Sigmoid colon (tissue), 6 donors: ENCODE measurements at regions not wholly inside any gene's neighbourhood (a gene's known extent, or its start where the extent isn't known, plus 50 kb on each side); places are given as distances from the start of the nearest gene placed in this dataset.

Source experiments
- DNase-seq: peaks from one replicate; pipeline ENCODE4 v3.0.0-alpha.2; 2019
- H3K27ac ChIP-seq, 4 donors: fragments of 200-600 bp; sonication (generic); one replicate each; pipeline ENCODE4 v1.5.1; 2016 to 2019; ENCODE audit warnings: mild to moderate bottlenecking in 1 of 4
- H3K27me3 ChIP-seq, 3 donors: fragments of 200-600 bp; sonication (generic); one replicate each; pipeline ENCODE4 v1.5.1; 2019; ENCODE audit warnings: mild to moderate bottlenecking in 1 of 3
- H3K36me3 ChIP-seq, 4 donors: fragments of 200-600 bp; sonication (generic); one replicate each; pipeline ENCODE4 v1.5.1; 2016 to 2019
- H3K4me1 ChIP-seq, 4 donors: fragments of 200-600 bp; sonication (generic); one replicate each; pipeline ENCODE4 v1.5.1; 2017 to 2019
- H3K4me3 ChIP-seq, 4 donors: fragments of 200-600 bp; sonication (generic); one replicate each; pipeline ENCODE4 v1.5.1; 2017 to 2019; ENCODE audit warnings: mild to moderate bottlenecking in 2 of 4, moderate library complexity in 1 of 4
- H3K9me3 ChIP-seq, 4 donors: fragments of 200-600 bp in 3 of 4; sonication (generic) in 3 of 4; one replicate each; pipeline versions ENCODE4 v1.5.1 to v1.6.1; 2013 to 2019
- CTCF ChIP-seq, 4 experiments: fragments of 450-650 bp in 3 of 4; fragments of 200-600 bp in 1 of 4; IDR thresholded peaks; one replicate each; pipeline ENCODE4 v1.5.1; 2016 to 2019; ENCODE audit warnings: antibody characterized with exemption in 4 of 4, mild to moderate bottlenecking in 3 of 4, moderate library complexity in 2 of 4
- EP300 ChIP-seq, 4 donors: sonication (generic); formaldehyde crosslinking; IDR thresholded peaks; one replicate each; pipeline ENCODE4 v1.6.1; 2017; ENCODE audit warnings: antibody characterized with exemption in 4 of 4
- POLR2A ChIP-seq, 2 donors: fragments of 450-650 bp; IDR thresholded peaks; one replicate each; pipeline ENCODE4 v1.6.1; 2016; ENCODE audit warnings: antibody characterized with exemption in 2 of 2, mild to moderate bottlenecking in 2 of 2, moderate library complexity in 2 of 2
- POLR2AphosphoS5 ChIP-seq, 4 donors: sonication (generic); formaldehyde crosslinking; IDR thresholded peaks; one replicate each; pipeline ENCODE4 v1.6.1; 2017; ENCODE audit warnings: antibody characterized with exemption in 4 of 4
- WGBS, 2 donors: extraction: QIAGEN DNeasy Blood & Tissue Kit; methylation state at CpG; one replicate each; pipeline ENCODE4 v1.1.7; 2013; 5-methylcytosine and 5-hydroxymethylcytosine counted together
- intact Hi-C: fragments of 100-400 bp; cut with DNase I; formaldehyde crosslinking; loops from one replicate; pipeline ENCODE4 v1.15.1; 2023
- donor health status: healthy with polysubstance abuse.
- donor health status: healthy.

- no peaks in the 10 kb centered on the region for H3K27me3 ChIP-seq
- no peak overlapping the region for H3K4me3 ChIP-seq
- DNase-seq: no peak
- no peak overlapping the region for H3K27ac ChIP-seq
- no peaks in the 10 kb centered on the region for H3K9me3 ChIP-seq
- no peaks in the 10 kb centered on the region for H3K4me1 ChIP-seq
- intact Hi-C loops: no loop called here
- H3K36me3 ChIP-seq: no peaks in the 10 kb centered on the region
- TF ChIP-seq POLR2A (IDR thresholded peaks at IDR 0.05) (no peak), EP300 (IDR thresholded peaks at IDR 0.05) (no peak), CTCF (IDR thresholded peaks at IDR 0.05) (no peak), POLR2AphosphoS5 (IDR thresholded peaks at IDR 0.05) (no peak)
- 68 to 87% methylated on average over 7 of the region's 7 CpGs for WGBS, 2 donors
These were observed 127.4 kb upstream of the KRR1 start for GRCh38 chr12:75638792-75639191.

GRCh38 chr12:75636607-75637006 is 125.2 kb upstream of the KRR1 start:
- no peaks in the 10 kb centered on the region for H3K9me3 ChIP-seq
- no peak for DNase-seq
- H3K27me3 ChIP-seq: no peaks in the 10 kb centered on the region
- intact Hi-C loops: no loop called here
- H3K4me3 ChIP-seq: no peak overlapping the region
- no peaks in the 10 kb centered on the region for H3K36me3 ChIP-seq
- 69 to 80% methylated on average over 4 of the region's 4 CpGs for WGBS, 2 donors
- no peak for TF ChIP-seq POLR2AphosphoS5 (IDR thresholded peaks at IDR 0.05)
- TF ChIP-seq CTCF (IDR thresholded peaks at IDR 0.05): no peak
- TF ChIP-seq POLR2A (IDR thresholded peaks at IDR 0.05): no peak
- TF ChIP-seq EP300 (IDR thresholded peaks at IDR 0.05): no peak
- no peaks in the 10 kb centered on the region for H3K4me1 ChIP-seq
- H3K27ac ChIP-seq: no peak overlapping the region

GRCh38 chr12:75635606-75636444 is 124.4 kb upstream of the KRR1 start:
- H3K27me3 ChIP-seq: no peaks in the 10 kb centered on the region
- H3K36me3 ChIP-seq: no peaks in the 10 kb centered on the region
- H3K9me3 ChIP-seq: no peaks in the 10 kb centered on the region
- TF ChIP-seq POLR2AphosphoS5 (IDR thresholded peaks at IDR 0.05): no peak
- TF ChIP-seq CTCF (IDR thresholded peaks at IDR 0.05): no peak
- TF ChIP-seq POLR2A (IDR thresholded peaks at IDR 0.05): no peak
- no peak for TF ChIP-seq EP300 (IDR thresholded peaks at IDR 0.05)
- WGBS, 2 donors: 55 to 56% methylated on average over 6 of the region's 6 CpGs
- no peak for DNase-seq
- H3K27ac ChIP-seq: no peak overlapping the region
- no peaks in the 10 kb centered on the region for H3K4me1 ChIP-seq
- H3K4me3 ChIP-seq: no peak overlapping the region
- intact Hi-C loops: no loop called here

- H3K4me3 ChIP-seq: no peak overlapping the region
- no peak for TF ChIP-seq EP300 (IDR thresholded peaks at IDR 0.05)
- no peak for TF ChIP-seq POLR2A (IDR thresholded peaks at IDR 0.05)
- TF ChIP-seq CTCF (IDR thresholded peaks at IDR 0.05): no peak
- TF ChIP-seq POLR2AphosphoS5 (IDR thresholded peaks at IDR 0.05): no peak
- H3K27ac ChIP-seq: no peak overlapping the region
- H3K36me3 ChIP-seq: no peaks in the 10 kb centered on the region
- intact Hi-C loops: no loop called here
- H3K27me3 ChIP-seq: no peaks in the 10 kb centered on the region
- DNase-seq: no peak
- 80 to 90% methylated on average over 3 of the region's 3 CpGs for WGBS, 2 donors
- H3K4me1 ChIP-seq: no peaks in the 10 kb centered on the region
- no peaks in the 10 kb centered on the region for H3K9me3 ChIP-seq
These were observed 123.1 kb upstream of the KRR1 start for GRCh38 chr12:75634244-75635222.
